H9 (cell line): ENCODE measurements at regions not wholly inside any gene's neighbourhood (a gene's known extent, or its start where the extent isn't known, plus 50 kb on each side); places are given as distances from the start of the nearest gene placed in this dataset.

Experiments
- DNase-seq: peaks from one replicate; pipeline ENCODE4 v3.0.0-alpha.2; 2017
- H2AFZ ChIP-seq: one replicate; pipeline ENCODE4 v1.6.1; 2013; ENCODE audit warnings: mild to moderate bottlenecking, low read length, control low read depth, moderate library complexity
- H2AK5ac ChIP-seq: 2 replicates; pipeline ENCODE4 v1.6.1; 2013; ENCODE audit warnings: low read length, control low read depth, mixed read lengths; ENCODE audit not compliant: insufficient read length
- H2BK120ac ChIP-seq: one replicate; pipeline ENCODE4 v1.6.1; 2013; ENCODE audit warnings: low read depth, mild to moderate bottlenecking, low read length, control low read depth, inconsistent platforms; ENCODE audit not compliant: poor library complexity, severe bottlenecking
- H2BK12ac ChIP-seq: 2 replicates; pipeline ENCODE4 v1.6.1; 2013; ENCODE audit warnings: low read length, control low read depth, mixed read lengths, low read depth; ENCODE audit not compliant: insufficient read length
- H2BK15ac ChIP-seq: 2 replicates; pipeline ENCODE4 v1.6.1; 2013; ENCODE audit warnings: low read depth, low read length, control low read depth
- H2BK20ac ChIP-seq: one replicate; pipeline ENCODE4 v1.6.1; 2013; ENCODE audit warnings: low read depth, mild to moderate bottlenecking, low read length, control low read depth, inconsistent platforms; ENCODE audit not compliant: poor library complexity, severe bottlenecking
- H2BK5ac ChIP-seq: 2 replicates; pipeline ENCODE4 v1.6.1; 2013; ENCODE audit warnings: low read length, control low read depth, mixed read lengths; ENCODE audit not compliant: insufficient read length
- H3K14ac ChIP-seq: 2 replicates; pipeline ENCODE4 v1.6.1; 2013; ENCODE audit warnings: low read length, control low read depth; ENCODE audit not compliant: insufficient read depth
- H3K18ac ChIP-seq: 2 replicates; pipeline ENCODE4 v1.6.1; 2013; ENCODE audit warnings: low read depth, mild to moderate bottlenecking, mixed read lengths, low read length, control low read depth; ENCODE audit not compliant: insufficient read length
- H3K23ac ChIP-seq: 2 replicates; pipeline ENCODE4 v1.6.1; 2013; ENCODE audit warnings: low read length, control low read depth, mixed read lengths, low read depth; ENCODE audit not compliant: insufficient read length
- H3K23me2 ChIP-seq: 2 replicates; pipeline ENCODE4 v1.6.1; 2013; ENCODE audit warnings: low read depth, mild to moderate bottlenecking, mixed read lengths, low read length, control low read depth; ENCODE audit not compliant: insufficient read length, poor library complexity, severe bottlenecking
- H3K27ac ChIP-seq: 2 replicates; pipeline ENCODE4 v1.5.1; 2013; ENCODE audit warnings: low read length, control low read depth, mixed read lengths, low read depth; ENCODE audit not compliant: insufficient read length
- H3K27me3 ChIP-seq: 2 replicates; pipeline ENCODE4 v1.6.1; 2013; ENCODE audit warnings: low read length, control low read depth, inconsistent platforms; ENCODE audit not compliant: insufficient read depth
- H3K4ac ChIP-seq: 2 replicates; pipeline ENCODE4 v1.6.1; 2013; ENCODE audit warnings: low read depth, mild to moderate bottlenecking, control low read depth, inconsistent platforms, low read length, moderate library complexity
- H3K4me1 ChIP-seq: 2 replicates; pipeline ENCODE4 v1.6.1; 2013; ENCODE audit warnings: low read length, control low read depth, inconsistent platforms; ENCODE audit not compliant: insufficient read depth
- H3K4me2 ChIP-seq: 2 replicates; pipeline ENCODE4 v1.6.1; 2013; ENCODE audit warnings: low read length, control low read depth, mixed read lengths; ENCODE audit not compliant: insufficient read length, insufficient read depth
- H3K56ac ChIP-seq: 2 replicates; pipeline ENCODE4 v1.6.1; 2013; ENCODE audit warnings: low read depth, mild to moderate bottlenecking, mixed read lengths, low read length, control low read depth; ENCODE audit not compliant: insufficient read length
- H3K79me1 ChIP-seq: 2 replicates; pipeline ENCODE4 v1.6.1; 2013; ENCODE audit warnings: low read depth, mild to moderate bottlenecking, moderate library complexity, low read length, control low read depth, inconsistent platforms; ENCODE audit not compliant: insufficient read depth, poor library complexity, severe bottlenecking
- H3K79me2 ChIP-seq: 2 replicates; pipeline ENCODE4 v1.6.1; 2013; ENCODE audit warnings: low read length, control low read depth, inconsistent platforms; ENCODE audit not compliant: insufficient read depth
- H3K9ac ChIP-seq: 2 replicates; pipeline ENCODE4 v1.6.1; 2013; ENCODE audit warnings: low read length, control low read depth, mixed read lengths; ENCODE audit not compliant: insufficient read length; ENCODE audit errors: extremely low read depth
- H3K9me3 ChIP-seq: one replicate; pipeline ENCODE4 v1.6.1; 2013; ENCODE audit warnings: low read depth, low read length, inconsistent platforms; ENCODE audit not compliant: control insufficient read depth
- H3T11ph ChIP-seq: one replicate; pipeline ENCODE4 v1.6.1; 2013; ENCODE audit warnings: mild to moderate bottlenecking, low read length, control low read depth, inconsistent platforms
- H4K20me1 ChIP-seq: one replicate; pipeline ENCODE4 v1.6.1; 2013; ENCODE audit not compliant: control insufficient read depth, insufficient read length, insufficient read depth
- H4K5ac ChIP-seq: 2 replicates; pipeline ENCODE4 v1.6.1; 2013; ENCODE audit warnings: low read depth, mild to moderate bottlenecking, mixed read lengths, low read length, control low read depth; ENCODE audit not compliant: insufficient read length
- H4K8ac ChIP-seq: replicated peaks from 2 replicates; pipeline ENCODE4 v1.6.1; 2013; ENCODE audit warnings: low read length, control low read depth, mixed read lengths, low read depth; ENCODE audit not compliant: insufficient read length
- H4K91ac ChIP-seq: 2 replicates; pipeline ENCODE4 v1.6.1; 2013; ENCODE audit warnings: low read depth, mild to moderate bottlenecking, moderate library complexity, mixed read lengths, low read length, control low read depth; ENCODE audit not compliant: insufficient read length
- H3K27ac Mint-ChIP-seq, 3 experiments: 2 replicates in 2 of 3; 3 replicates in 1 of 3; pipeline ENCODE4 v1.8.0; 2020 to 2021; ENCODE audit warnings: mixed read lengths in 3 of 3, mild to moderate bottlenecking in 1 of 3, moderate library complexity in 1 of 3
- H3K27me3 Mint-ChIP-seq: 2 replicates; pipeline ENCODE4 v1.8.0; 2021; ENCODE audit warnings: low read depth, mild to moderate bottlenecking, moderate library complexity, mixed read lengths
- H3K36me3 Mint-ChIP-seq, 3 experiments: 2 replicates in 2 of 3; 3 replicates in 1 of 3; pipeline ENCODE4 v1.8.0; 2020 to 2021; ENCODE audit warnings: low read depth in 3 of 3, mixed read lengths in 3 of 3; ENCODE audit not compliant: insufficient read depth in 1 of 3
- H3K4me1 Mint-ChIP-seq, 2 experiments: 2 replicates each; pipeline ENCODE4 v1.8.0; 2020; ENCODE audit warnings: mixed read lengths in 2 of 2
- H3K4me3 Mint-ChIP-seq, 2 experiments: 2 replicates in 1 of 2; 3 replicates in 1 of 2; pipeline ENCODE4 v1.8.0; 2020 to 2021; ENCODE audit warnings: mild to moderate bottlenecking in 2 of 2, mixed read lengths in 2 of 2, moderate library complexity in 1 of 2
- H3K9me3 Mint-ChIP-seq, 2 experiments: 2 replicates in 1 of 2; 3 replicates in 1 of 2; pipeline ENCODE4 v1.8.0; 2020; ENCODE audit warnings: mild to moderate bottlenecking in 2 of 2, mixed read lengths in 2 of 2, moderate library complexity in 1 of 2
- CTCF ChIP-seq: fragments of 200-600 bp; sonication (generic); conservative IDR thresholded peaks from 3 replicates; pipeline ENCODE4 v1.8.0; 2021; ENCODE audit warnings: antibody characterized with exemption, mild to moderate bottlenecking
- WGBS: extraction: QIAGEN DNeasy Blood & Tissue Kit; methylation state at CpG from one replicate; pipeline ENCODE4 v1.1.7; 2013; ENCODE audit warnings: missing lambda C conversion rate, low lambda C conversion rate, mixed read lengths; ENCODE audit not compliant: insufficient read length; ENCODE audit errors: extremely low coverage; 5-methylcytosine and 5-hydroxymethylcytosine counted together

- Histone ChIP-seq H2BK12ac (no peak overlapping the region), H3K4ac (no peak overlapping the region), H3K79me1 (no peaks in the 10 kb centered on the region), H3K9me3 (no peaks in the 10 kb centered on the region), H4K91ac (no peak overlapping the region), H3K14ac (no peak overlapping the region), H3K79me2 (no peaks in the 10 kb centered on the region), H3K27me3 (no peaks in the 10 kb centered on the region), H3K4me2 (no peak overlapping the region), H2AFZ (no peak overlapping the region), H3K23ac (no peak overlapping the region), H2BK120ac (no peak overlapping the region), H3K56ac (no peak overlapping the region), H3K18ac (no peak overlapping the region), H4K20me1 (no peaks in the 10 kb centered on the region), H4K5ac (no peak overlapping the region), H2BK20ac (no peak overlapping the region), H2AK5ac (no peak overlapping the region), H3K9ac (no peak overlapping the region), H3T11ph (no peak overlapping the region), H3K23me2 (no peaks in the 10 kb centered on the region), H3K4me1 (no peaks in the 10 kb centered on the region), H4K8ac (no peak overlapping the region), H2BK15ac (no peak overlapping the region), H2BK5ac (no peak overlapping the region), H3K27ac (no peak overlapping the region)
- no peaks in the 10 kb centered on the region for H3K27me3 Mint-ChIP-seq
- TF ChIP-seq CTCF = no peak
- no CpG with 5 or more reads among the region's 2 CpGs for WGBS
- no peak for DNase-seq
- no peak overlapping the region for H3K4me3 Mint-ChIP-seq
- no peak overlapping the region for H3K27ac Mint-ChIP-seq
- peaks cover 0 to 8% of the 10 kb centered on the region in 2 experiments; a peak in 2 of 4 replicates for H3K4me1 Mint-ChIP-seq
- peaks cover 16 to 17% of the 10 kb centered on the region in 2 experiments for H3K9me3 Mint-ChIP-seq
- peaks cover 11 to 17% (median 14%) of the 10 kb centered on the region in 3 experiments for H3K36me3 Mint-ChIP-seq
Observed at GRCh38 chr4:36582198-36582597, 300.8 kb downstream of the DTHD1 start.
